ENCODE measurements at regions not wholly inside any gene's neighbourhood (a gene's known extent, or its start where the extent isn't known, plus 50 kb on each side); places are given as distances from the start of the nearest gene placed in this dataset.

GRCh38 chr9:81125446-81126092 lies 563.8 kb downstream of the TLE1 start:
- 46 to 49% methylated on average over 3 of the region's 3 CpGs for WGBS, 2 donors
- Histone ChIP-seq H3K36me3 (no peaks in the 10 kb centered on the region), H3K27me3 (no peaks in the 10 kb centered on the region), H3K9me3 (peaks cover 0 to 3% (median 0%) of the 10 kb centered on the region in 4 donors), H3K4me1 (peaks cover 0 to 22% (median 10%) of the 10 kb centered on the region in 4 donors), H3K4me3 (no peak overlapping the region), H3K27ac (no peak overlapping the region)
- TF ChIP-seq POLR2AphosphoS5 (IDR thresholded peaks at IDR 0.05) (no peak), EP300 (IDR thresholded peaks at IDR 0.05) (no peak), POLR2A (IDR thresholded peaks at IDR 0.05) (no peak)
- TF ChIP-seq, protein P1, sequence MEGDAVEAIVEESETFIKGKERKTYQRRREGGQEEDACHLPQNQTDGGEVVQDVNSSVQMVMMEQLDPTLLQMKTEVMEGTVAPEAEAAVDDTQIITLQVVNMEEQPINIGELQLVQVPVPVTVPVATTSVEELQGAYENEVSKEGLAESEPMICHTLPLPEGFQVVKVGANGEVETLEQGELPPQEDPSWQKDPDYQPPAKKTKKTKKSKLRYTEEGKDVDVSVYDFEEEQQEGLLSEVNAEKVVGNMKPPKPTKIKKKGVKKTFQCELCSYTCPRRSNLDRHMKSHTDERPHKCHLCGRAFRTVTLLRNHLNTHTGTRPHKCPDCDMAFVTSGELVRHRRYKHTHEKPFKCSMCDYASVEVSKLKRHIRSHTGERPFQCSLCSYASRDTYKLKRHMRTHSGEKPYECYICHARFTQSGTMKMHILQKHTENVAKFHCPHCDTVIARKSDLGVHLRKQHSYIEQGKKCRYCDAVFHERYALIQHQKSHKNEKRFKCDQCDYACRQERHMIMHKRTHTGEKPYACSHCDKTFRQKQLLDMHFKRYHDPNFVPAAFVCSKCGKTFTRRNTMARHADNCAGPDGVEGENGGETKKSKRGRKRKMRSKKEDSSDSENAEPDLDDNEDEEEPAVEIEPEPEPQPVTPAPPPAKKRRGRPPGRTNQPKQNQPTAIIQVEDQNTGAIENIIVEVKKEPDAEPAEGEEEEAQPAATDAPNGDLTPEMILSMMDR (IDR thresholded peaks at IDR 0.05) = no peak
- no peak for DNase-seq
- intact Hi-C loops (cut with DNase I) = no loop called here

- intact Hi-C loops (cut with DNase I) = no loop called here
- peaks cover 0 to 14% (median 2%) of the 10 kb centered on the region in 4 donors for H3K4me1 ChIP-seq
- WGBS, 2 donors = 78 to 80% methylated on average over 3 of the region's 3 CpGs
- H3K4me3 ChIP-seq = no peak overlapping the region
- H3K27ac ChIP-seq = no peak overlapping the region
- no peaks in the 10 kb centered on the region for H3K36me3 ChIP-seq
- no peak for TF ChIP-seq POLR2AphosphoS5 (IDR thresholded peaks at IDR 0.05)
- TF ChIP-seq, protein P1 (IDR thresholded peaks at IDR 0.05) = no peak
- no peak for TF ChIP-seq POLR2A (IDR thresholded peaks at IDR 0.05)
- no peak for TF ChIP-seq EP300 (IDR thresholded peaks at IDR 0.05)
- H3K9me3 ChIP-seq = no peaks in the 10 kb centered on the region
- DNase-seq = no peak
- H3K27me3 ChIP-seq = no peaks in the 10 kb centered on the region
These were observed 565.8 kb downstream of the TLE1 start for GRCh38 chr9:81123526-81123925.

GRCh38 chr9:81122749-81123148 lies 566.6 kb downstream of the TLE1 start:
- intact Hi-C loops (cut with DNase I) = no loop called here
- Histone ChIP-seq H3K9me3 (no peaks in the 10 kb centered on the region), H3K27me3 (no peaks in the 10 kb centered on the region), H3K4me1 (peaks cover 0 to 11% (median 2%) of the 10 kb centered on the region in 4 donors), H3K27ac (no peak overlapping the region), H3K36me3 (no peaks in the 10 kb centered on the region), H3K4me3 (no peak overlapping the region)
- TF ChIP-seq, protein P1 (IDR thresholded peaks at IDR 0.05) = no peak
- TF ChIP-seq POLR2AphosphoS5 (IDR thresholded peaks at IDR 0.05) (no peak), POLR2A (IDR thresholded peaks at IDR 0.05) (no peak), EP300 (IDR thresholded peaks at IDR 0.05) (no peak)
- no peak for DNase-seq
- WGBS, 2 donors = 68 to 94% methylated on average over 2 of the region's 2 CpGs

GRCh38 chr9:81119591-81119990 lies 569.8 kb downstream of the TLE1 start:
- Histone ChIP-seq H3K27me3 (no peaks in the 10 kb centered on the region), H3K4me3 (no peak overlapping the region), H3K36me3 (no peaks in the 10 kb centered on the region), H3K27ac (no peak overlapping the region), H3K9me3 (no peaks in the 10 kb centered on the region), H3K4me1 (peaks cover 0 to 15% (median 13%) of the 10 kb centered on the region in 4 donors)
- intact Hi-C loops (cut with DNase I) = no loop called here
- 54 to 88% methylated on average over 1 of the region's 1 CpG for WGBS, 2 donors
- no peak for DNase-seq
- TF ChIP-seq POLR2A (IDR thresholded peaks at IDR 0.05) = no peak
- TF ChIP-seq, protein P1 (IDR thresholded peaks at IDR 0.05) = no peak
- no peak for TF ChIP-seq POLR2AphosphoS5 (IDR thresholded peaks at IDR 0.05)
- no peak for TF ChIP-seq EP300 (IDR thresholded peaks at IDR 0.05)

- no peaks in the 10 kb centered on the region for H3K36me3 ChIP-seq
- peaks cover 0 to 15% (median 13%) of the 10 kb centered on the region in 4 donors for H3K4me1 ChIP-seq
- DNase-seq = no peak
- no peak overlapping the region for H3K27ac ChIP-seq
- 91 to 96% methylated on average over 1 of the region's 1 CpG for WGBS, 2 donors
- intact Hi-C loops (cut with DNase I) = no loop called here
- H3K9me3 ChIP-seq = no peaks in the 10 kb centered on the region
- TF ChIP-seq POLR2A (IDR thresholded peaks at IDR 0.05) (no peak), EP300 (IDR thresholded peaks at IDR 0.05) (no peak), POLR2AphosphoS5 (IDR thresholded peaks at IDR 0.05) (no peak)
- TF ChIP-seq, protein P1 (IDR thresholded peaks at IDR 0.05) = no peak
- no peak overlapping the region for H3K4me3 ChIP-seq
- H3K27me3 ChIP-seq = no peaks in the 10 kb centered on the region
These were observed 570.9 kb downstream of the TLE1 start for GRCh38 chr9:81118416-81118815.

Measured in sigmoid colon (tissue), 6 donors.